ENCODE measurements at regions not wholly inside any gene's neighbourhood (a gene's known extent, or its start where the extent isn't known, plus 50 kb on each side); places are given as distances from the start of the nearest gene placed in this dataset.

- no peak overlapping the region for H3K4me3 Mint-ChIP-seq (ENCODE audit: unreplicated experiment)
Measured at GRCh38 chr10:57972783-57973182, 294.9 kb downstream of the IPMK start.

GRCh38 chr10:57968328-57969016, 299.2 kb downstream of the IPMK start:
- DNase-seq (ENCODE audit: extremely low spot score, unreplicated experiment) = no peak
- no peaks in the 10 kb centered on the region for H3K9me3 Mint-ChIP-seq (ENCODE audit: unreplicated experiment)
- H3K4me1 Mint-ChIP-seq (ENCODE audit: unreplicated experiment) = peaks cover 25% of the 10 kb centered on the region
- no peak overlapping the region for H3K4me3 Mint-ChIP-seq (ENCODE audit: unreplicated experiment)
- no peaks in the 10 kb centered on the region for H3K36me3 Mint-ChIP-seq (ENCODE audit: unreplicated experiment)
- TF ChIP-seq CTCF (IDR thresholded peaks at IDR 0.05) = no peak
- peaks cover 41% of the 10 kb centered on the region for H3K27me3 Mint-ChIP-seq (ENCODE audit: unreplicated experiment)
- H3K27ac Mint-ChIP-seq (ENCODE audit: unreplicated experiment) = no peak overlapping the region

More at GRCh38 chr10:57972783-57973182, 294.9 kb downstream of the IPMK start:
- TF ChIP-seq CTCF (IDR thresholded peaks at IDR 0.05) = no peak
- peaks cover 32% of the 10 kb centered on the region for H3K27me3 Mint-ChIP-seq (ENCODE audit: unreplicated experiment)
- peak overlapping the region; percentile 43 for H3K27ac Mint-ChIP-seq (ENCODE audit: unreplicated experiment)
- peaks cover 27% of the 10 kb centered on the region for H3K4me1 Mint-ChIP-seq (ENCODE audit: unreplicated experiment)
- H3K9me3 Mint-ChIP-seq (ENCODE audit: unreplicated experiment) = peaks cover 15% of the 10 kb centered on the region
- no peak for DNase-seq (ENCODE audit: extremely low spot score, unreplicated experiment)
- peaks cover 3% of the 10 kb centered on the region for H3K36me3 Mint-ChIP-seq (ENCODE audit: unreplicated experiment)

- Mint-ChIP-seq H3K27me3 (ENCODE audit: unreplicated experiment) (peaks cover 29% of the 10 kb centered on the region), H3K4me1 (ENCODE audit: unreplicated experiment) (peaks cover 8% of the 10 kb centered on the region), H3K27ac (ENCODE audit: unreplicated experiment) (no peak overlapping the region), H3K36me3 (ENCODE audit: unreplicated experiment) (no peaks in the 10 kb centered on the region), H3K4me3 (ENCODE audit: unreplicated experiment) (no peak overlapping the region), H3K9me3 (ENCODE audit: unreplicated experiment) (no peaks in the 10 kb centered on the region)
- no peak for TF ChIP-seq CTCF (IDR thresholded peaks at IDR 0.05)
- DNase-seq (ENCODE audit: extremely low spot score, unreplicated experiment) = no peak
Measured at GRCh38 chr10:57964351-57964750, 303.3 kb downstream of the IPMK start.

GRCh38 chr10:57963546-57963945, 304.1 kb downstream of the IPMK start:
- no peak for TF ChIP-seq CTCF (IDR thresholded peaks at IDR 0.05)
- H3K36me3 Mint-ChIP-seq (ENCODE audit: unreplicated experiment) = no peaks in the 10 kb centered on the region
- peaks cover 22% of the 10 kb centered on the region for H3K27me3 Mint-ChIP-seq (ENCODE audit: unreplicated experiment)
- no peaks in the 10 kb centered on the region for H3K9me3 Mint-ChIP-seq (ENCODE audit: unreplicated experiment)
- H3K4me1 Mint-ChIP-seq (ENCODE audit: unreplicated experiment) = peaks cover 7% of the 10 kb centered on the region
- H3K27ac Mint-ChIP-seq (ENCODE audit: unreplicated experiment) = no peak overlapping the region
- no peak for DNase-seq (ENCODE audit: extremely low spot score, unreplicated experiment)
- no peak overlapping the region for H3K4me3 Mint-ChIP-seq (ENCODE audit: unreplicated experiment)

GRCh38 chr10:57962839-57963238, 304.9 kb downstream of the IPMK start:
- TF ChIP-seq CTCF (IDR thresholded peaks at IDR 0.05) = no peak
- H3K4me3 Mint-ChIP-seq (ENCODE audit: unreplicated experiment) = no peak overlapping the region
- H3K36me3 Mint-ChIP-seq (ENCODE audit: unreplicated experiment) = no peaks in the 10 kb centered on the region
- no peaks in the 10 kb centered on the region for H3K9me3 Mint-ChIP-seq (ENCODE audit: unreplicated experiment)
- peaks cover 7% of the 10 kb centered on the region for H3K4me1 Mint-ChIP-seq (ENCODE audit: unreplicated experiment)
- H3K27ac Mint-ChIP-seq (ENCODE audit: unreplicated experiment) = no peak overlapping the region
- DNase-seq (ENCODE audit: extremely low spot score, unreplicated experiment) = no peak
- H3K27me3 Mint-ChIP-seq (ENCODE audit: unreplicated experiment) = peaks cover 14% of the 10 kb centered on the region

Data from osteocyte (in vitro differentiated cells).